B cell (primary cell): ENCODE measurements at regions not wholly inside any gene's neighbourhood (a gene's known extent, or its start where the extent isn't known, plus 50 kb on each side); places are given as distances from the start of the nearest gene placed in this dataset.

Experiments
- EZH2 ChIP-seq: IDR thresholded peaks from 2 replicates; pipeline ENCODE4 v1.6.1; 2012; ENCODE audit warnings: borderline replicate concordance, low read depth, mild to moderate bottlenecking, moderate library complexity, low read length; ENCODE audit not compliant: insufficient read depth, poor library complexity, severe bottlenecking
- TF ChIP-seq, protein P1 (sequence below): fragments of 200-600 bp; IDR thresholded peaks from one replicate; pipeline ENCODE4 v1.8.0; 2022; ENCODE audit warnings: antibody characterized with exemption, mild to moderate bottlenecking

- TF ChIP-seq, protein P1, sequence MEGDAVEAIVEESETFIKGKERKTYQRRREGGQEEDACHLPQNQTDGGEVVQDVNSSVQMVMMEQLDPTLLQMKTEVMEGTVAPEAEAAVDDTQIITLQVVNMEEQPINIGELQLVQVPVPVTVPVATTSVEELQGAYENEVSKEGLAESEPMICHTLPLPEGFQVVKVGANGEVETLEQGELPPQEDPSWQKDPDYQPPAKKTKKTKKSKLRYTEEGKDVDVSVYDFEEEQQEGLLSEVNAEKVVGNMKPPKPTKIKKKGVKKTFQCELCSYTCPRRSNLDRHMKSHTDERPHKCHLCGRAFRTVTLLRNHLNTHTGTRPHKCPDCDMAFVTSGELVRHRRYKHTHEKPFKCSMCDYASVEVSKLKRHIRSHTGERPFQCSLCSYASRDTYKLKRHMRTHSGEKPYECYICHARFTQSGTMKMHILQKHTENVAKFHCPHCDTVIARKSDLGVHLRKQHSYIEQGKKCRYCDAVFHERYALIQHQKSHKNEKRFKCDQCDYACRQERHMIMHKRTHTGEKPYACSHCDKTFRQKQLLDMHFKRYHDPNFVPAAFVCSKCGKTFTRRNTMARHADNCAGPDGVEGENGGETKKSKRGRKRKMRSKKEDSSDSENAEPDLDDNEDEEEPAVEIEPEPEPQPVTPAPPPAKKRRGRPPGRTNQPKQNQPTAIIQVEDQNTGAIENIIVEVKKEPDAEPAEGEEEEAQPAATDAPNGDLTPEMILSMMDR: no peak
- no peak for TF ChIP-seq EZH2
These were observed 671.9 kb upstream of the ZNF804A start for GRCh38 chr2:183926433-183926832.
